Activated CD4-positive, alpha-beta memory T cell treated with anti-CD3 and anti-CD28 coated beads, Interleukin-2, amount 10 ng/mL, durations not matched to agents 7 days and 5 days (primary cell): ENCODE measurements at regions not wholly inside any gene's neighbourhood (a gene's known extent, or its start where the extent isn't known, plus 50 kb on each side); places are given as distances from the start of the nearest gene placed in this dataset.

Experiments
- CTCF ChIA-PET: fragments of 350-600 bp; sonication (Branson Sonifier 250); formaldehyde crosslinking; loops from one replicate; lab custom pipeline; 2021; ENCODE audit warnings: antibody characterized with exemption, inconsistent platforms; lab: Charles Lee
- POLR2A ChIA-PET: fragments of 350-600 bp; sonication (Branson Sonifier 250); formaldehyde crosslinking; loops from one replicate; lab custom pipeline; 2021; ENCODE audit warnings: antibody characterized with exemption; lab: Charles Lee
- DNase-seq: peaks from one replicate; pipeline ENCODE4 v3.0.0-alpha.2; 2020
- H3K27ac Mint-ChIP-seq: one replicate; pipeline ENCODE4 v1.8.0; 2021; ENCODE audit warnings: mild to moderate bottlenecking, mixed read lengths
- H3K27me3 Mint-ChIP-seq: one replicate; pipeline ENCODE4 v1.8.0; 2021; ENCODE audit warnings: mixed read lengths
- H3K36me3 Mint-ChIP-seq: one replicate; pipeline ENCODE4 v1.8.0; 2021; ENCODE audit warnings: low read depth, mixed read lengths
- H3K4me1 Mint-ChIP-seq: one replicate; pipeline ENCODE4 v1.8.0; 2021; ENCODE audit warnings: mixed read lengths
- H3K4me3 Mint-ChIP-seq: one replicate; pipeline ENCODE4 v1.8.0; 2021; ENCODE audit warnings: mild to moderate bottlenecking, mixed read lengths
- H3K9me3 Mint-ChIP-seq: one replicate; pipeline ENCODE4 v1.8.0; 2021; ENCODE audit warnings: mixed read lengths

GRCh38 chr16:86825631-86826030 is 247.3 kb downstream of the FOXL1 start:
- no peak overlapping the region for H3K27ac Mint-ChIP-seq

GRCh38 chr16:86826941-86827340 is 248.6 kb downstream of the FOXL1 start:
- no peak overlapping the region for H3K27ac Mint-ChIP-seq
- peaks cover 26% of the 10 kb centered on the region for H3K27me3 Mint-ChIP-seq
- no peaks in the 10 kb centered on the region for H3K9me3 Mint-ChIP-seq
- ChIA-PET POLR2A (no interaction called here), CTCF (no interaction called here)
- H3K36me3 Mint-ChIP-seq = no peaks in the 10 kb centered on the region
- H3K4me3 Mint-ChIP-seq = no peak overlapping the region
- H3K4me1 Mint-ChIP-seq = peaks cover 3% of the 10 kb centered on the region
- DNase-seq = no peak

More at GRCh38 chr16:86825631-86826030, 247.3 kb downstream of the FOXL1 start:
- Mint-ChIP-seq H3K4me3 (no peak overlapping the region), H3K9me3 (no peaks in the 10 kb centered on the region), H3K4me1 (peaks cover 3% of the 10 kb centered on the region), H3K27me3 (peaks cover 26% of the 10 kb centered on the region), H3K36me3 (no peaks in the 10 kb centered on the region)
- CTCF ChIA-PET = no interaction called here
- POLR2A ChIA-PET = no interaction called here
- no peak for DNase-seq

- no peak overlapping the region for H3K27ac Mint-ChIP-seq
- POLR2A ChIA-PET = no interaction called here
- no peak overlapping the region for H3K4me3 Mint-ChIP-seq
- no peak for DNase-seq
- H3K27me3 Mint-ChIP-seq = peaks cover 30% of the 10 kb centered on the region
- no peaks in the 10 kb centered on the region for H3K9me3 Mint-ChIP-seq
- CTCF ChIA-PET = no interaction called here
- no peaks in the 10 kb centered on the region for H3K36me3 Mint-ChIP-seq
- H3K4me1 Mint-ChIP-seq = peaks cover 3% of the 10 kb centered on the region
Measured at GRCh38 chr16:86827521-86827920, 249.2 kb downstream of the FOXL1 start.

GRCh38 chr16:86828202-86828601 is 249.9 kb downstream of the FOXL1 start:
- Mint-ChIP-seq H3K36me3 (no peaks in the 10 kb centered on the region), H3K4me3 (no peak overlapping the region), H3K9me3 (no peaks in the 10 kb centered on the region), H3K27me3 (peaks cover 28% of the 10 kb centered on the region), H3K27ac (no peak overlapping the region), H3K4me1 (peaks cover 3% of the 10 kb centered on the region)
- POLR2A ChIA-PET = no interaction called here
- DNase-seq = no peak
- CTCF ChIA-PET = no interaction called here

GRCh38 chr16:86828653-86829052 is 250.3 kb downstream of the FOXL1 start:
- H3K4me1 Mint-ChIP-seq = peaks cover 3% of the 10 kb centered on the region
- ChIA-PET POLR2A (no interaction called here), CTCF (no interaction called here)
- DNase-seq = no peak
- H3K27me3 Mint-ChIP-seq = peaks cover 28% of the 10 kb centered on the region
- no peaks in the 10 kb centered on the region for H3K9me3 Mint-ChIP-seq
- no peak overlapping the region for H3K4me3 Mint-ChIP-seq
- no peaks in the 10 kb centered on the region for H3K36me3 Mint-ChIP-seq
- no peak overlapping the region for H3K27ac Mint-ChIP-seq

GRCh38 chr16:86831366-86831765 is 253.0 kb downstream of the FOXL1 start:
- H3K36me3 Mint-ChIP-seq = no peaks in the 10 kb centered on the region
- no peak for DNase-seq
- no peak overlapping the region for H3K4me3 Mint-ChIP-seq
- H3K27me3 Mint-ChIP-seq = peaks cover 18% of the 10 kb centered on the region
- ChIA-PET POLR2A (no interaction called here), CTCF (no interaction called here)
- peaks cover 3% of the 10 kb centered on the region for H3K4me1 Mint-ChIP-seq
- no peak overlapping the region for H3K27ac Mint-ChIP-seq
- H3K9me3 Mint-ChIP-seq = no peaks in the 10 kb centered on the region

- POLR2A ChIA-PET = no interaction called here
- Mint-ChIP-seq H3K4me3 (no peak overlapping the region), H3K9me3 (no peaks in the 10 kb centered on the region), H3K36me3 (no peaks in the 10 kb centered on the region), H3K27ac (no peak overlapping the region), H3K27me3 (peaks cover 9% of the 10 kb centered on the region), H3K4me1 (no peaks in the 10 kb centered on the region)
- CTCF ChIA-PET = no interaction called here
- no peak for DNase-seq
Measured at GRCh38 chr16:86833136-86833535, 254.8 kb downstream of the FOXL1 start.

- Mint-ChIP-seq H3K4me3 (no peak overlapping the region), H3K9me3 (no peaks in the 10 kb centered on the region), H3K4me1 (no peaks in the 10 kb centered on the region), H3K36me3 (no peaks in the 10 kb centered on the region), H3K27me3 (peaks cover 5% of the 10 kb centered on the region), H3K27ac (no peak overlapping the region)
- no peak for DNase-seq
- CTCF ChIA-PET = no interaction called here
- POLR2A ChIA-PET = no interaction called here
Measured at GRCh38 chr16:86834451-86835035, 256.2 kb downstream of the FOXL1 start.

- H3K4me1 Mint-ChIP-seq = no peaks in the 10 kb centered on the region
- no peak for DNase-seq
- CTCF ChIA-PET = no interaction called here
- peaks cover 4% of the 10 kb centered on the region for H3K27me3 Mint-ChIP-seq
- POLR2A ChIA-PET = no interaction called here
- H3K36me3 Mint-ChIP-seq = no peaks in the 10 kb centered on the region
- H3K27ac Mint-ChIP-seq = no peak overlapping the region
- H3K4me3 Mint-ChIP-seq = no peak overlapping the region
- H3K9me3 Mint-ChIP-seq = no peaks in the 10 kb centered on the region
Measured at GRCh38 chr16:86835982-86836381, 257.6 kb downstream of the FOXL1 start.

- no peak overlapping the region for H3K4me3 Mint-ChIP-seq
- peaks cover 4% of the 10 kb centered on the region for H3K27me3 Mint-ChIP-seq
- no peak for DNase-seq
- H3K9me3 Mint-ChIP-seq = no peaks in the 10 kb centered on the region
- CTCF ChIA-PET = no interaction called here
- no peak overlapping the region for H3K27ac Mint-ChIP-seq
- POLR2A ChIA-PET = no interaction called here
- H3K36me3 Mint-ChIP-seq = no peaks in the 10 kb centered on the region
- H3K4me1 Mint-ChIP-seq = no peaks in the 10 kb centered on the region
Measured at GRCh38 chr16:86836503-86837129, 258.3 kb downstream of the FOXL1 start.

- no peaks in the 10 kb centered on the region for H3K36me3 Mint-ChIP-seq
- peaks cover 4% of the 10 kb centered on the region for H3K9me3 Mint-ChIP-seq
- POLR2A ChIA-PET = no interaction called here
Measured at GRCh38 chr16:86843812-86844211, 265.5 kb downstream of the FOXL1 start.

GRCh38 chr16:86844695-86845094 is 266.3 kb downstream of the FOXL1 start:
- POLR2A ChIA-PET = no interaction called here
- DNase-seq = no peak
- Mint-ChIP-seq H3K4me1 (no peaks in the 10 kb centered on the region), H3K9me3 (peaks cover 4% of the 10 kb centered on the region), H3K36me3 (no peaks in the 10 kb centered on the region), H3K27ac (no peak overlapping the region), H3K27me3 (no peaks in the 10 kb centered on the region), H3K4me3 (no peak overlapping the region)
- CTCF ChIA-PET = no interaction called here

More at GRCh38 chr16:86843812-86844211, 265.5 kb downstream of the FOXL1 start:
- no peak overlapping the region for H3K27ac Mint-ChIP-seq
- no peak for DNase-seq
- CTCF ChIA-PET = no interaction called here
- H3K4me3 Mint-ChIP-seq = no peak overlapping the region
- H3K4me1 Mint-ChIP-seq = no peaks in the 10 kb centered on the region
- no peaks in the 10 kb centered on the region for H3K27me3 Mint-ChIP-seq

GRCh38 chr16:86846136-86846535 is 267.8 kb downstream of the FOXL1 start:
- Mint-ChIP-seq H3K9me3 (peaks cover 4% of the 10 kb centered on the region), H3K36me3 (no peaks in the 10 kb centered on the region), H3K27ac (no peak overlapping the region), H3K27me3 (no peaks in the 10 kb centered on the region), H3K4me3 (no peak overlapping the region), H3K4me1 (no peaks in the 10 kb centered on the region)
- no peak for DNase-seq
- ChIA-PET CTCF (no interaction called here), POLR2A (no interaction called here)

GRCh38 chr16:86848821-86849220 is 270.5 kb downstream of the FOXL1 start:
- Mint-ChIP-seq H3K9me3 (peaks cover 3% of the 10 kb centered on the region), H3K27ac (no peak overlapping the region), H3K4me1 (no peaks in the 10 kb centered on the region)

More at GRCh38 chr16:86848821-86849220, 270.5 kb downstream of the FOXL1 start:
- ChIA-PET CTCF (no interaction called here), POLR2A (no interaction called here)
- H3K27me3 Mint-ChIP-seq = no peaks in the 10 kb centered on the region
- no peak for DNase-seq
- H3K4me3 Mint-ChIP-seq = no peak overlapping the region
- no peaks in the 10 kb centered on the region for H3K36me3 Mint-ChIP-seq
